ENCODE measurements at regions not wholly inside any gene's neighbourhood (a gene's known extent, or its start where the extent isn't known, plus 50 kb on each side); places are given as distances from the start of the nearest gene placed in this dataset.

DNA sequence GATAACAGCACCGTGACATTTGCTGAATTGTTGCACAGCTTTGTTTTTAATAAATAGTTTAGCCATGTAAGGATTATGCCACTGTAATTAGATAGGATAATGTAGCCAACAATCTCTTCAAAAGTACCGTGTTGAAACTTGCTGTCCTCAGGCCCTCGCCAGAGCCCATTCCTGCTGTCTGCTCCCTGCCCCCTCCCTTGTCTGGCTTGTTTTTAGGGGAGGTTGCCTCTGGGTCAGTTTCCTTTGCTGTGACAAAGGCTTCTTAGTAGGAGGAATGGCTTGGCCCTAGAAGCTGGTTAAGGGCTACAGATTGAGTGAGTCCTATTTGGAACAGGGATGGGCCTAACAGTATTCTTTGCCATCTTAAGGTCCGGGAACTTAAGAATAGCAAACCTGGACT, 107.9 kb downstream of the LMO4 start:
- TF ChIP-seq POLR2A (IDR thresholded peaks at IDR 0.05), result no peak
- TF ChIP-seq, protein P1, sequence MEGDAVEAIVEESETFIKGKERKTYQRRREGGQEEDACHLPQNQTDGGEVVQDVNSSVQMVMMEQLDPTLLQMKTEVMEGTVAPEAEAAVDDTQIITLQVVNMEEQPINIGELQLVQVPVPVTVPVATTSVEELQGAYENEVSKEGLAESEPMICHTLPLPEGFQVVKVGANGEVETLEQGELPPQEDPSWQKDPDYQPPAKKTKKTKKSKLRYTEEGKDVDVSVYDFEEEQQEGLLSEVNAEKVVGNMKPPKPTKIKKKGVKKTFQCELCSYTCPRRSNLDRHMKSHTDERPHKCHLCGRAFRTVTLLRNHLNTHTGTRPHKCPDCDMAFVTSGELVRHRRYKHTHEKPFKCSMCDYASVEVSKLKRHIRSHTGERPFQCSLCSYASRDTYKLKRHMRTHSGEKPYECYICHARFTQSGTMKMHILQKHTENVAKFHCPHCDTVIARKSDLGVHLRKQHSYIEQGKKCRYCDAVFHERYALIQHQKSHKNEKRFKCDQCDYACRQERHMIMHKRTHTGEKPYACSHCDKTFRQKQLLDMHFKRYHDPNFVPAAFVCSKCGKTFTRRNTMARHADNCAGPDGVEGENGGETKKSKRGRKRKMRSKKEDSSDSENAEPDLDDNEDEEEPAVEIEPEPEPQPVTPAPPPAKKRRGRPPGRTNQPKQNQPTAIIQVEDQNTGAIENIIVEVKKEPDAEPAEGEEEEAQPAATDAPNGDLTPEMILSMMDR (IDR thresholded peaks at IDR 0.05 in 4 of 5, conservative IDR thresholded peaks at IDR 0.05 in 1 of 5), result no peak

Data from gastrocnemius medialis (tissue), 4 donors.